NCI-H187 treated with DMSO at 0.1 percent for 48 hours (cell line): ENCODE measurements at regions not wholly inside any gene's neighbourhood (a gene's known extent, or its start where the extent isn't known, plus 50 kb on each side); places are given as distances from the start of the nearest gene placed in this dataset.

ENCODE experiments used
- DNase-seq: peaks from one replicate; lab custom pipeline; 2025; lab: John Stamatoyannopoulos, UW

- no peak for DNase-seq
These were observed 507.1 kb downstream of the PLPP3 start for GRCh38 chr1:56072310-56072709.

- no peak for DNase-seq
These were observed 508.0 kb downstream of the PLPP3 start for GRCh38 chr1:56071351-56071750.

- DNase-seq: no peak
These were observed 508.8 kb downstream of the PLPP3 start for GRCh38 chr1:56070601-56071000.

GRCh38 chr1:56069824-56070223 is 509.5 kb downstream of the PLPP3 start:
- DNase-seq: no peak

GRCh38 chr1:56068908-56069307 is 510.5 kb downstream of the PLPP3 start:
- DNase-seq: no peak

- DNase-seq: no peak
These were observed 511.2 kb downstream of the PLPP3 start for GRCh38 chr1:56068210-56068609.

- DNase-seq: no peak
These were observed 513.6 kb downstream of the PLPP3 start for GRCh38 chr1:56065729-56066128.

- no peak for DNase-seq
These were observed 514.7 kb downstream of the PLPP3 start for GRCh38 chr1:56064705-56065104.

- no peak for DNase-seq
These were observed 515.9 kb downstream of the PLPP3 start for GRCh38 chr1:56063461-56063860.

GRCh38 chr1:56062625-56063024 is 516.7 kb downstream of the PLPP3 start:
- DNase-seq: no peak

- peak; percentile 39 for DNase-seq
These were observed 517.5 kb downstream of the PLPP3 start for GRCh38 chr1:56061824-56062223.

GRCh38 chr1:56060906-56061305 is 518.5 kb downstream of the PLPP3 start:
- DNase-seq: no peak

GRCh38 chr1:56057466-56058405 is 521.6 kb downstream of the PLPP3 start:
- DNase-seq: no peak

- no peak for DNase-seq
These were observed 522.7 kb downstream of the PLPP3 start for GRCh38 chr1:56056438-56057287.

- DNase-seq: no peak
These were observed 524.4 kb downstream of the PLPP3 start for GRCh38 chr1:56054959-56055358.

GRCh38 chr1:56052041-56052440 is 527.3 kb downstream of the PLPP3 start:
- DNase-seq: no peak

GRCh38 chr1:56050911-56051310 is 528.5 kb downstream of the PLPP3 start:
- DNase-seq: no peak

GRCh38 chr1:56045477-56045876 is 533.9 kb downstream of the PLPP3 start:
- DNase-seq: no peak

GRCh38 chr1:56045062-56045461 is 534.3 kb downstream of the PLPP3 start:
- no peak for DNase-seq

GRCh38 chr1:56036479-56036878 is 542.9 kb downstream of the PLPP3 start:
- DNase-seq: no peak

- DNase-seq: no peak
These were observed 544.4 kb downstream of the PLPP3 start for GRCh38 chr1:56034847-56035481.

GRCh38 chr1:56034222-56034621 is 545.1 kb downstream of the PLPP3 start:
- no peak for DNase-seq
